ENCODE measurements at regions not wholly inside any gene's neighbourhood (a gene's known extent, or its start where the extent isn't known, plus 50 kb on each side); places are given as distances from the start of the nearest gene placed in this dataset.

DNA sequence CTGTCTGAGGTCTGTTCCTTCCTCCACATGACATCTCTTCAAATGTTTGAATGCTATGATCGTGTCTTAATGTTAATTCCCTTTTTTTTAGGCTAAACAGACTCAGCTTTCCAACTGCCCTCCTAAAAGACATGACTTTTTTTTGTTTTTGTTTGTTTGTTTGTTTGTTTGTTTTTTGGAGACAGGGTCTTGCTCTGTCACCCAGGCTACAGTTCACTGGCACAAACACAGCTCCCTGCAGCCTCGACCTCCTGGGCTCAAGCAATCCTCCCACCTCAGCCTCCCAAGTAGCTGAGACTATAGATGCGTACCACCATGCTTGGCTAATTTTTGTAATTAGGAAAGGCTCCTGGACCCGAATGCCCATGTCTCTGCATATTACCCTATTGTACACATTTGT is 176.5 kb downstream of the ABCA8 start:
- TF ChIP-seq SIN3A (IDR thresholded peaks at IDR 0.05; ENCODE audit: borderline replicate concordance, insufficient read depth, low read depth, low read length): no peak
- no peak for TF ChIP-seq POLR2AphosphoS5 (IDR thresholded peaks at IDR 0.05; ENCODE audit: low read depth, low read length)
